ENCODE measurements at regions not wholly inside any gene's neighbourhood (a gene's known extent, or its start where the extent isn't known, plus 50 kb on each side); places are given as distances from the start of the nearest gene placed in this dataset.
A peak's percentile ranks its signal among the peaks of the same experiment; 100 is the strongest.

DNA sequence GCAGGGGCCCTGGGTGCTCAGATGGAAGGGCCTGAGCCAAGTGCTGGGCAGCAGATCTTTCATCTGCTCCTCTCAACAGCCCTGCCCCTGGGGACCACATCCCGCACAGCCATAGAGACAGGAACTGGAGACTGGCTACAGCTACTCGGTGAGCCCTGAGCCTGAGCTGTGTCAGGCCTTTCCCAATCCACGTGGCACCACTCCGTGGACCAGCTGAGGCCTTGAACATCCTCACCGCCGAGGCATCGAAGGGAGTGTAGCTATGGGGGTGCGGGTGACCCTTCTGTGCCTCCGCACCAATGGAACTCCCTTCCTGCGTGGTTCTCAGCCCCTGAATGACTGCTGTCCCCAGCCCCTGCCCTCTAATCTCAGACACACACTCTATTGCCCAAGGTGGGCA is 362.7 kb upstream of the SHH start:
- in situ Hi-C loops (cut with MboI; ENCODE audit: low sequenced_read_pairs) = no loop called here
- no peak for DNase-seq (ENCODE audit: low spot score in 2 of 2)
- Histone ChIP-seq H3K27me3 (ENCODE audit: low read depth) (no peaks in the 10 kb centered on the region), H3K4me1 (no peaks in the 10 kb centered on the region), H3K36me3 (replicated peaks) (no peaks in the 10 kb centered on the region), H3K9me3 (no peaks in the 10 kb centered on the region), H3K4me3 (no peak overlapping the region)

DNA sequence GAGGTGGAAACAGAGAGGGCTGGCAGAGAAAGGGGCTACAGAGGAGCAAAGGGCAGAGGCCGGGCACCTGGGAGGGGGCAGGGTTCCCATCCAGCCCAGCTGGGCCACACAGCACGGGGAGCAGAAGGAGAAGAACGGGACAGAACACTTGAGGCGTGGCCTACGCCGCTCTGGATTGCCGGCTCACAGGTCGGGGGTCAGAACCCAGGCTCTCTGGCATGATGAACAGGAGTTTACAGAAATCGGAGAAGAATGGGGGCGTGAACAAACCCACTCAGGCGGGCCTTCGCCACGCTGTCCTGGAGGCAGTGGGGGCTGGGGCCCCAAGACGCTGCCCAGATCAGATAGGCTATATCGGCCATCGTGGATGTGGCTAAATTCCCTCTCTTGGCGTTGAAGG is 362.2 kb upstream of the SHH start:
- H3K27me3 ChIP-seq (ENCODE audit: low read depth) = no peaks in the 10 kb centered on the region
- no peak for DNase-seq (ENCODE audit: low spot score in 2 of 2)
- no peaks in the 10 kb centered on the region for H3K36me3 ChIP-seq (replicated peaks)
- H3K9me3 ChIP-seq = no peaks in the 10 kb centered on the region
- in situ Hi-C loops (cut with MboI; ENCODE audit: low sequenced_read_pairs) = loop anchor here (25.0 kb wide), 1 partner anchor 362 kb away; the partner anchor contains the start of gene SHH
- no peaks in the 10 kb centered on the region for H3K4me1 ChIP-seq
- no peak overlapping the region for H3K4me3 ChIP-seq

DNA sequence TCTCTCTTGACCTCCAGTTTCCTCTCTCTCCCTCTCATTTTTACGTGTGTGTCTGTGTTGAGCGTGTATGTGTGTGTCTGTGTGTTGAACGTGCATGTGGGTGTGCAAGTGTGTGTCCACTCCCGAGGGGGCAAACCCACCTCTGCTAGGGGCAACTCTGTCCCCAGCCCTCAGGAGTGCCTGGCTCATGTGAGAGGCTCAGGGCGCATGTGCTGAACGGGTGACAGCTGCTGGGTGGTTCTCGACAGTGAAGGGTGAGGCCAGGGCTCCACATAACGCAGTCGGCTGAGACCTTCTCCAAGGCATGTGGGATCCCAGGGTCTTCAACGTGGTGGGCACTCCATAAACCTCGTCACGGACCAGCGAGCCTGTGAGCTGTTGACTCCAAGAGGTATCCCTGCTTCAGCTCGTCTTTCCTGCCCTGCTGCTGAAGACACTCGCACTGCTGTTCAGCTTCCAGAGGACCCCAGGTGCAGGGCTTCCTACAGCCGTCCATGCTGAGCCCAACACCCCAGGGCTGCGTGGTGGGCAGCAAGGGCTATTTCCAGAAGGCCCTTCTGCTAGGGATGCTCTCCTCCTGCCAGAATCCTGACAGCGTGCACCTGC is 361.6 kb upstream of the SHH start:
- Histone ChIP-seq H3K27me3 (ENCODE audit: low read depth) (no peaks in the 10 kb centered on the region), H3K4me3 (no peak overlapping the region), H3K36me3 (replicated peaks) (no peaks in the 10 kb centered on the region), H3K4me1 (no peaks in the 10 kb centered on the region), H3K9me3 (no peaks in the 10 kb centered on the region)
- in situ Hi-C loops (cut with MboI; ENCODE audit: low sequenced_read_pairs) = loop anchor here (25.0 kb wide), 1 partner anchor 362 kb away; the partner anchor contains the start of gene SHH
- no peak for DNase-seq (ENCODE audit: low spot score in 2 of 2)

DNA sequence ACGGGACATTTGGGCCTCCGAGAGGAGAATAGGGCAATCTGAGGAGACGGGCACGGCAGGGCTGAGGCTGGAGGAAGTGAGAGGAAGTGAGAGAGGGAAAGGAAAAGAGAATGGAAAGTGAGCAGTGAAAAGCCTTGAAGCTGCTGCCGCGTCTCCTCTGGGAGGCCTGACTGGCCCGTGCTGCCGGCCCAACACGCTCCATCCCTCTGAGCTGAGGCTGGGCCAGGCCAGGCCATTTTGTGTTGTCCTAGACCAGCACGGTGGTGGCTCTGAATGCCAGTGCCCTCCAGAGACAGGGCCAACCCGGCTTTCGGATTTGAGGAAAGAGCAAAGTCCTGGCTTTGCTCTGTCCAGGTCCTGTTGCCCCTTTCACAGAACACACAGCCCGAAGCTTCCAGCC is 361.1 kb upstream of the SHH start:
- Histone ChIP-seq H3K4me3 (no peak overlapping the region), H3K4me1 (no peaks in the 10 kb centered on the region), H3K9me3 (no peaks in the 10 kb centered on the region), H3K27me3 (ENCODE audit: low read depth) (no peaks in the 10 kb centered on the region), H3K36me3 (replicated peaks) (no peaks in the 10 kb centered on the region)
- in situ Hi-C loops (cut with MboI; ENCODE audit: low sequenced_read_pairs) = loop anchor here (25.0 kb wide), 1 partner anchor 361 kb away; the partner anchor contains the start of gene SHH
- no peak for DNase-seq (ENCODE audit: low spot score in 2 of 2)

DNA sequence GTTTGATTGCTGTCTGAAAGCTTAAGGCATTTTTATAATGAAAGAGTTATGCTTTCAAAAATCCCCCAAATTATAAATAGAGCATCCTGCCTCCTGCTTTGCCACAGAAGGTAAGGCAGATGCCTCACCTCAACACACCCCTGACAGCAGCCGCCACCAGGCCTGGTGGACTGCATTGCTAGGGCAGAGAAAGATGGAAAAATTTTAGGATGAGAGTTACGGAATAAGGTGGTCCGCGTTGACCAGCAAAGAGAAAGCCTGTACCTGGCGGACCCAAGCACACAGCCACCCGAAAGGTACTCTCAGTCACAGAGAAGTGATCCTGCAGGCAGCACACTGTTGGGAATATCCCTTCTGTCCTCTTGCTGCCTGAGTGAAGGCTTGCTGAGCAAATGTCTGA is 360.4 kb upstream of the SHH start:
- Histone ChIP-seq H3K4me1 (no peaks in the 10 kb centered on the region), H3K36me3 (replicated peaks) (no peaks in the 10 kb centered on the region), H3K27me3 (ENCODE audit: low read depth) (no peaks in the 10 kb centered on the region), H3K9me3 (no peaks in the 10 kb centered on the region), H3K4me3 (no peak overlapping the region)
- DNase-seq (ENCODE audit: low spot score in 2 of 2) = no peak
- in situ Hi-C loops (cut with MboI; ENCODE audit: low sequenced_read_pairs) = loop anchor here (25.0 kb wide), 1 partner anchor 360 kb away; the partner anchor contains the start of gene SHH

DNA sequence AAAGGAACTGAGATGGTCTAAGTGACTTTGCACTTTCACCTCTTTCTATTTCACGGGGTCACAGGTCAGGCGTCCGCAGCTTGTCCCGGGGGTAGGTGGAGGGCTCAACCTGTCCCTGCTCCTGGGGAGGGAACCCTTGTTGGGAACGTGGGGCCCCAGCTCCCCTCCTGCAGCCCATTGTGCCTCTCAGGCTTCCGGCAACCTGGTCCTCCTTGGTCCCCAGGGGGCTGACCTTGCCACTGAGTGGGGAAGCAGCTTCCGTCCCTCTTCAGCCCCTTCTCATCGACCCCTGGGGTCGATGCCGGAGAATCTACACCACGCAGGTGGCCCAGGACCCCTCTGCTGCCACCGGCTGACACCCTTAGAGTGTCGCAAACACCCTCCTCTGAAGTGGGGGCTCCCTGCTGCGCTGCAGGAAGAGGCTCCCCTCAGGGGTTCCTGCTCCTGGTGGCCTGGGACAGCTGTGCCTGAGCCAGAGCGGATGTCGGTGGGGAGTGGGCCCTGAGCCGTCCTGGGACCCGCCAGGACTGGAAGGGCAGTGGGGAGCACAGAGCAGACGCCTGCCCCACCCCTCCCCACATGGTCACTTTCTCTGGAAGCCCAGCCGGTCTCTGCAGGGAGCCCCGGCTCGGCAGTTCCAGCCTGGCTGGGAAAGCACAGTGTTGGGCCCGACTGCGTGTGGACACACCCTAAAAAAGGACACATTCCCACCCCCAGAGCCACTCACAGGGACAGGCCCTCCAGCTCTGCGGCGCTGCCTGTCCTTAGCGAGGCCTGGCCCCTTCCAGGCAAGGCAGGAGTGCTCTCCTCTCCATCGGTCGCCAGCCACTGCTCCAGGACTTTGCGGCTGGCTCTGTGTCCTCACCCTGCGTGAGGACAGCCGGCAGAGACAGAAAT is 357.5 kb upstream of the SHH start:
- H3K27me3 ChIP-seq (ENCODE audit: low read depth) = no peaks in the 10 kb centered on the region
- in situ Hi-C loops (cut with MboI; ENCODE audit: low sequenced_read_pairs) = loop anchor here (25.0 kb wide), 1 partner anchor 357 kb away; the partner anchor contains the start of gene SHH
- H3K4me1 ChIP-seq = no peaks in the 10 kb centered on the region
- H3K9me3 ChIP-seq = no peaks in the 10 kb centered on the region
- no peaks in the 10 kb centered on the region for H3K36me3 ChIP-seq (replicated peaks)
- no peak overlapping the region for H3K4me3 ChIP-seq
- no peak for DNase-seq (ENCODE audit: low spot score in 2 of 2)

DNA sequence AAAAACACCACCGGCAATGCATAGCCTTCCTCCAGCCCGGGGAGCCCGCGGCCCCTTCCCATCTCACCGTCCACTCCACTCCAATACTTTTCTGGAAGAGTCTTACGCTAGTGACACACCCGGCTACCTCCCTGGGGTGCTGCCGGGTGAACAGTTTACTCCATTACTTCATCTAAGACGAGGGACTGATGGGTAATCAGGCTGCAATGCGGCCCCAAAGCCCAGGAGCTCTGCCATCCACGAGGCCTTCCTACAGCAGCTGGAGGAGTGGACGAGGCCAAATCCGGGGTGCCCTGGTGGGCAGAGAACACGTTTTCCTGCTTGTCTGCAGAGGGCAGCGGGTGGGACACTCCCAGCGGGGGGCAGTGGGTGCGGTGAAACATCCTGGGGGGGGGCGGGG is 356.2 kb upstream of the SHH start:
- H3K4me1 ChIP-seq = no peaks in the 10 kb centered on the region
- no peaks in the 10 kb centered on the region for H3K27me3 ChIP-seq (ENCODE audit: low read depth)
- no peak overlapping the region for H3K4me3 ChIP-seq
- no peak for DNase-seq (ENCODE audit: low spot score in 2 of 2)
- no peaks in the 10 kb centered on the region for H3K9me3 ChIP-seq
- in situ Hi-C loops (cut with MboI; ENCODE audit: low sequenced_read_pairs) = loop anchor here (25.0 kb wide), 1 partner anchor 356 kb away; the partner anchor contains the start of gene SHH
- H3K36me3 ChIP-seq (replicated peaks) = no peaks in the 10 kb centered on the region

DNA sequence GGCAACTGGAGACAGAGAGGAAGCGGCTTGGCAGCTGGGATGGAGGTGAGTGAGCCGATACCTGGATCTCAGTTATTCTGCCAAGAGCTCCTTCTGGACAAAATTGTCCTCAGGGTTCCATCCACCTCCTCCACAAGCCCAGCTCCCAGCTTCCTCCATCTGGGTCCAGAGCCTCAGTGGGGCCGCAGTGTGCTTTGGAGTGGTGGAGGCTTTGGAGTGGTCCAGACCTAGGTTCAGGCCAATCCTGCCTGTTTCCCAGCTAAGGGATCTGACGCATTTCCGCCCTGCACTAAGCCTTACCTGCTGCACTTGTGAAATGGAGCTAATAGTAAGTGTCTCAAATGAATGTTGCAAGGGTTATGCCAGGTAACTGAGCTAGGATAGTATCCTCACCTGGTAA is 355.7 kb upstream of the SHH start:
- Histone ChIP-seq H3K4me3 (no peak overlapping the region), H3K4me1 (no peaks in the 10 kb centered on the region), H3K9me3 (no peaks in the 10 kb centered on the region), H3K27me3 (ENCODE audit: low read depth) (no peaks in the 10 kb centered on the region), H3K36me3 (replicated peaks) (no peaks in the 10 kb centered on the region)
- DNase-seq (ENCODE audit: low spot score in 2 of 2) = no peak
- in situ Hi-C loops (cut with MboI; ENCODE audit: low sequenced_read_pairs) = loop anchor here (25.0 kb wide), 1 partner anchor 356 kb away; the partner anchor contains the start of gene SHH

DNA sequence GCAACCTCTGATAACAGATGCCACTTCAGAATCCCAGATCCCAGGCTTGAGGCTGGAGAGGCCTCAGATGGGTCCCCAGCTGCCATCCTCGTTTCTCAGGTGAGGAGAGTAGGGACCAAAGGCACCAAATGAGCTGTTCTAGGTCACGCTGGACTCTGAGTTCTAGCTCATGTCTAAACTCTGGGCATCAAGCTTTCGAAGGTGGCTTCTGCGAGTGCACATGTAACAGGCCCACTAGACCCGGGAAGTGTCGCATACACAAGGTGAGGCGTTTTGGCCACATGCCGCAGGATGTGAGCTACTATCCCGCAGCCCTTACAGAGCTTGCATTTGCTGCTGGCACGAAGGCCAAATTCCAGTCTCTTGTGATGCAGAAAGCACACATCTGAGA is 355.1 kb upstream of the SHH start:
- Histone ChIP-seq H3K27me3 (ENCODE audit: low read depth) (no peaks in the 10 kb centered on the region), H3K4me3 (no peak overlapping the region), H3K36me3 (replicated peaks) (no peaks in the 10 kb centered on the region), H3K9me3 (no peaks in the 10 kb centered on the region), H3K4me1 (no peaks in the 10 kb centered on the region)
- DNase-seq (ENCODE audit: low spot score in 2 of 2) = no peak
- in situ Hi-C loops (cut with MboI; ENCODE audit: low sequenced_read_pairs) = loop anchor here (25.0 kb wide), 1 partner anchor 355 kb away; the partner anchor contains the start of gene SHH

DNA sequence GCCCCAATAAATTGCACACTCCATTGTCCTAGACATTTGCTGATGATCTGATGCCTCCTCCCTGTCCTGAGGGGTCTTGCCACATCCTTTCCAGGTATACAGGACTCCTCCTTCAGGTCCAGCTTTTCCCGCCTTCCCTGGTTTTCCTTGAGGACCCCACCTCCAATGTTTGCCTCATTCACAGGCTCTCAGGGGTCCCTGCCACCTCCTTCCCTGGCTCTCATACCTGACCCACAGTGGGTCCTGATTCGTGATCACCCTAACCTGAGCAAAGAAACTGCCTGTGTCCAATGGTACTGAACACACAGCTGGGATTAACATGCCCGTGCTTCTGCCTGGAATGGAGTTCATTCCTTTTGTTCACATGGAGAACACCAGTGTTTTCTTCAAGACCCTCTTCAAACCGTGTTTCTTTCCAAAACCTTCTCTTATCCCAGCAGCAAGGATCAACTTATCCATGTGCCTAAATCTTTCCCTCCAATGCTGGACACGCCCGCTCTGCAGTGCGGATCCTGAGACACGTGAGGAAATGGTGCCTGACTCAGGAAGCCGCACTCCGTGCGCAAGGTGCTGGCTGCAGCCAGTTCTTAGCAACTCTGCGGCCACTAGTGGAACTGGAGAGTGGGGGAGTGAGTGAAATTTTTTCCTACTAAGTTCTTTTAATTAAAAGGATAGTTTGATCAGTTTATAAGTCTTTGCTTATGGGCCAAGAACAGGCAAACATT is 354.6 kb upstream of the SHH start:
- in situ Hi-C loops (cut with MboI; ENCODE audit: low sequenced_read_pairs) = loop anchor here (25.0 kb wide), 1 partner anchor 355 kb away; the partner anchor contains the start of gene SHH
- Histone ChIP-seq H3K36me3 (replicated peaks) (no peaks in the 10 kb centered on the region), H3K27me3 (ENCODE audit: low read depth) (no peaks in the 10 kb centered on the region), H3K4me3 (no peak overlapping the region), H3K4me1 (no peaks in the 10 kb centered on the region), H3K9me3 (no peaks in the 10 kb centered on the region)
- DNase-seq (ENCODE audit: low spot score in 2 of 2) = no peak

DNA sequence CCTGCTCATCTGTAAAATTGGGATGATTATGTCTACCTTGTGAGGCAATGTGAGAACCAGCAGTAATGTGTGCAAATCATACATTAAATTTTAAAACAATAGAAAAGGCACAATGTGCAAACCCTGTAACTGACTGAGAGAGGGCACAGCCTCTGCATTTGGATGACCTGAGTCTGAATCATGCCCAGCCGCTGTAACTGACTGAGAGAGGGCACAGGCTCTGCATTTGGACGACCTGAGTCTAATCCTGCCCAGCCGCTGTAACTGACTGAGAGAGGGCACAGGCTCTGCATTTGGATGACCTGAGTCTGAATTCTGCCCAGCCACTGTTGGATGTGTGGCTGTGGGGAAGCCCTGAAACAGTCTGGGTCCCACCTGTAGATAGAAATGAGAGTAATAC is 351.5 kb upstream of the SHH start:
- DNase-seq (ENCODE audit: low spot score in 2 of 2) = no peak
- in situ Hi-C loops (cut with MboI; ENCODE audit: low sequenced_read_pairs) = loop anchor here (25.0 kb wide), 1 partner anchor 351 kb away; the partner anchor contains the start of gene SHH
- Histone ChIP-seq H3K36me3 (replicated peaks) (no peaks in the 10 kb centered on the region), H3K27me3 (ENCODE audit: low read depth) (no peaks in the 10 kb centered on the region), H3K4me1 (no peaks in the 10 kb centered on the region), H3K4me3 (no peak overlapping the region), H3K9me3 (no peaks in the 10 kb centered on the region)

DNA sequence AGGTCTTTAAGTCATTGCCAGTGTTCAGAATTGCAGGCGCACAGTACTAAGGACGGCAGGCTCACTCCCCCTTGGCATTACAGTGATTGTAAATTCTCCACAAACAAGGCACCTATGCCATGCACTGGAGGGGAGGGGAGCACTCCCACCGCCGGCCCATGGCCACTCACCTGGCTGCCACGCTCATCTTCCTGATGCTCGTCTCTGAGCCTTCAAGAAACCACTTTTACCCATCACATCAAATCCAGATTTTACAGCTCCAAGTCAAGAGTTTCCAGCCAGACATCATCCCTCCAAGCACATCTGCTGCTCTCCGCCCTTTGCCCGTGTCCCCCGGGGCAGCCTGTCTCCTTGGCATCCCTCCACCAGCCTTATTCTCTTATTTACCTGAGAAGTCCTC is 350.2 kb upstream of the SHH start:
- Histone ChIP-seq H3K27me3 (ENCODE audit: low read depth) (no peaks in the 10 kb centered on the region), H3K4me3 (no peak overlapping the region), H3K9me3 (no peaks in the 10 kb centered on the region), H3K4me1 (no peaks in the 10 kb centered on the region), H3K36me3 (replicated peaks) (no peaks in the 10 kb centered on the region)
- DNase-seq (ENCODE audit: low spot score in 2 of 2) = no peak
- in situ Hi-C loops (cut with MboI; ENCODE audit: low sequenced_read_pairs) = loop anchor here (25.0 kb wide), 1 partner anchor 350 kb away; the partner anchor contains the start of gene SHH

DNA sequence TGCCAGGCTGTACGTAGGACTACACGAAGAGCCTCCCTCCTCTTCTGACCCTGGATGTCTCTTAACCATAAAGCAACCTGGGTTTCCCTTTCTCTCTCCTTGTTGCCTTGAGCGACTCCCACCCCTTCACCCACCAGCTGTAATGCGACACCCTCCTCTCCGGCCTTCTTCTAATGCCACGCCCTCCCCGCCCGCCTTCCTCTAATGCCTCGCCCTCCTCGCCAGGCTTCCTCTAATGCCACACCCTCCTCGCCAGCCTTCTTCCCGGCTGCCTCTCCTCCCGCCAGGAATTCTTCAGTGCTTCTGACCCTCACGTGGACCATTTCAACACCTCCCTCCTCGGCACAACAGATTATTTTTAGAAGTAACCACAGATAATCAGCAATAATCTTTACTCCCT is 348.5 kb upstream of the SHH start:
- Histone ChIP-seq H3K4me1 (no peaks in the 10 kb centered on the region), H3K27me3 (ENCODE audit: low read depth) (no peaks in the 10 kb centered on the region), H3K9me3 (no peaks in the 10 kb centered on the region), H3K36me3 (replicated peaks) (no peaks in the 10 kb centered on the region), H3K4me3 (no peak overlapping the region)
- in situ Hi-C loops (cut with MboI; ENCODE audit: low sequenced_read_pairs) = loop anchor here (25.0 kb wide), 1 partner anchor 349 kb away; the partner anchor contains the start of gene SHH
- DNase-seq (ENCODE audit: low spot score in 2 of 2) = peak; percentile 39 to 76

All from HAP-1 (cell line).